ENCODE measurements at regions not wholly inside any gene's neighbourhood (a gene's known extent, or its start where the extent isn't known, plus 50 kb on each side); places are given as distances from the start of the nearest gene placed in this dataset.

DNA sequence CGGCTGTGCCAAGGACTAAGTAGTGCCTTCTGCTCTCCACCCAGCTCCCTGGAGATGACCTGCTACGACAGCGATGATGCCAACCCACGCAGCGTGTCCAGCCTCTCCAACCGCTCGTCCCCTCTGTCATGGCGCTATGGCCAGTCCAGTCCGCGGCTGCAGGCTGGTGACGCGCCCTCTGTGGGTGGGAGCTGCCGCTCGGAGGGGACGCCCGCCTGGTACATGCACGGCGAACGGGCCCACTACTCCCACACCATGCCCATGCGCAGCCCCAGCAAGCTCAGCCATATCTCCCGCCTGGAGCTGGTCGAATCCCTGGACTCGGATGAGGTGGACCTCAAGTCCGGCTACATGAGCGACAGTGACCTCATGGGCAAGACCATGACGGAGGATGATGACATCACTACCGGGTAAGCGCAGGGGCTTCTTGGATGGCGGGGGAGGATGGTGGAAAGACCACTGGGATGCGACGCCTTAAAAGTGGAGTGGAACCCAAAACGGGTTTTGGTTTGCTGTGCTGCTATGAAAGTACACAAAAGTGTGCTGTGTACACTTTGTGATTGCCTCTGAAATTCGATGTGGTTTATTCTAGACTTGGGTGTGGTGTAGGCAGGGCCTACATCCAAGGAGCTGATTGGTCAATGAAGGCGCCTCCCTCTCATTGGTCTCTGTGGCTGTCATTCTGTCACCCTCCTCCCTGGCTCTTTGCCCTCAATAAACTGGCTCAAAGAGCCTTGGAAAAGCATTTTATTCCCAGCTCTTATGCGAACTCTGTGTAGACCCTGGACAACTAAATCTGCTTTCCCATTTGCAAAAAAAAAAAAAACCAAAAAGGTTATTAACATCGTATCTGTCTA is 110.4 kb upstream of the IPO9 start:
- Histone ChIP-seq H3K27ac (ENCODE audit: low read depth, low read length) (no peak overlapping the region), H3K9ac (ENCODE audit: low read depth in 1 of 2, low read length in 2 of 2) (no peak overlapping the region), H3K27me3 (ENCODE audit: control insufficient read depth in 1 of 2, insufficient read depth in 2 of 2, low read length in 2 of 2) (no peaks in the 10 kb centered on the region), H3K36me3 (ENCODE audit: control insufficient read depth in 1 of 2, insufficient read depth in 2 of 2, low read length in 2 of 2) (no peaks in the 10 kb centered on the region), H3K4me1 (ENCODE audit: control insufficient read depth in 1 of 2, insufficient read depth in 2 of 2, low read length in 2 of 2) (peaks cover 36 to 47% of the 10 kb centered on the region in 2 donors), H3K4me3 (ENCODE audit: low read depth in 1 of 2, low read length in 2 of 2) (no peak overlapping the region), H3K9me3 (ENCODE audit: control insufficient read depth in 1 of 2, low read length in 2 of 2) (no peaks in the 10 kb centered on the region)

DNA sequence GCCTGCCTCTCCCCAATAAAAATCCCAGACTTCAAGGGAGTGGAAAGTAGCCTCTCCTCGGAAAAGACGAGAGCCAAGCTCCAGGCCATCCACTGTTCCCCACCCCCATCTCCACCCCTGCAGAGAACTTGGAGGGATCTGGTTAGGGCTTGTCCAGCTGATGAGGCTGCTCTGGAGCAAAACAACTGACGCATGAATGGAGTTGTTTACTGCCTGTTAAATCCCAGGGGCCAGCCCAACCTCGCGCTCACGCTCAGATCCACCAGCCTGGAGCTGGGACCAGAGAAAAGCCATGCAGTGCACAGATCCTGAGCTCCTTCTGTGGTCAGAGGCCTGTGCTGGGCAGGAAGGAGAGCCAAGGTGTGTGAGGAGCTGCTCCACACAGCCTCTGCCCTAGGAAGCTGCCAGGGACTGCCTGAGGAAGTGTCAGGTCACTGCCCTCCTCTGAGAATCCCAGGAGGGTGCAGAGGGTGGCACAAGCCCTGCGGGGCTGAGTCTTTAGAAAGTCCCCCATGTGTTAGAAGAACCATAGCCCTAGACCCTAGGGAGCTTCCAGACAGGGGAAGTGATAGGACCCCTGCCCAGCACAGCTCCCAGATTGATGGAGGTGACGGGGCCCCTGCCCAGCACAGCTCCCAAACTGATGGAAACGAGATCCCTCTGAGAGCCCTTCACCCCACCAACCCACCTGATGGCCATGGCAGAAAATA is 109.0 kb upstream of the IPO9 start:
- no peak overlapping the region for H3K4me3 ChIP-seq (ENCODE audit: low read depth in 1 of 2, low read length in 2 of 2)
- no peaks in the 10 kb centered on the region for H3K27me3 ChIP-seq (ENCODE audit: control insufficient read depth in 1 of 2, insufficient read depth in 2 of 2, low read length in 2 of 2)
- peak overlapping the region; percentile 63 for H3K27ac ChIP-seq (ENCODE audit: low read depth, low read length)
- H3K9ac ChIP-seq (ENCODE audit: low read depth in 1 of 2, low read length in 2 of 2): no peak overlapping the region
- H3K9me3 ChIP-seq (ENCODE audit: control insufficient read depth in 1 of 2, low read length in 2 of 2): no peaks in the 10 kb centered on the region
- peaks cover 25 to 33% of the 10 kb centered on the region in 2 donors for H3K4me1 ChIP-seq (ENCODE audit: control insufficient read depth in 1 of 2, insufficient read depth in 2 of 2, low read length in 2 of 2)
- no peaks in the 10 kb centered on the region for H3K36me3 ChIP-seq (ENCODE audit: control insufficient read depth in 1 of 2, insufficient read depth in 2 of 2, low read length in 2 of 2)

DNA sequence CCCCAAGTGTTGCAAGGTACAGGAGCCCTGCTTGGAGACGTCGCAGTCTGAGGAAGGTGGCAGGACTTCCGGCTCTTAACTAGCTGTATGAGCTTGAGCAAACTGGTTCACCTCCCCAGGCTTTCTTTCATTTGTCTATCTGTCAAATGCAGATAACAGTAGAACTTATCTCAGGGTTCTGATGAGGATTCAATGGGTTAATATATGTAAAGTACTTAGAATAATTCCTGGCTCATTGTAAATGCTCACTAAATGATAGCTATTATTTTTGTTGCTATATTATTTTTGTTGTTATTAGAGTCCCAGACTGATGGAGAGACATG is 108.5 kb upstream of the IPO9 start:
- no peaks in the 10 kb centered on the region for H3K36me3 ChIP-seq (ENCODE audit: control insufficient read depth in 1 of 2, insufficient read depth in 2 of 2, low read length in 2 of 2)
- H3K27me3 ChIP-seq (ENCODE audit: control insufficient read depth in 1 of 2, insufficient read depth in 2 of 2, low read length in 2 of 2): no peaks in the 10 kb centered on the region
- H3K9me3 ChIP-seq (ENCODE audit: control insufficient read depth in 1 of 2, low read length in 2 of 2): no peaks in the 10 kb centered on the region
- H3K4me1 ChIP-seq (ENCODE audit: control insufficient read depth in 1 of 2, insufficient read depth in 2 of 2, low read length in 2 of 2): peaks cover 23 to 30% of the 10 kb centered on the region in 2 donors
- peak overlapping the region; percentile 63 for H3K27ac ChIP-seq (ENCODE audit: low read depth, low read length)
- H3K9ac ChIP-seq (ENCODE audit: low read depth in 1 of 2, low read length in 2 of 2): no peak overlapping the region
- H3K4me3 ChIP-seq (ENCODE audit: low read depth in 1 of 2, low read length in 2 of 2): no peak overlapping the region

DNA sequence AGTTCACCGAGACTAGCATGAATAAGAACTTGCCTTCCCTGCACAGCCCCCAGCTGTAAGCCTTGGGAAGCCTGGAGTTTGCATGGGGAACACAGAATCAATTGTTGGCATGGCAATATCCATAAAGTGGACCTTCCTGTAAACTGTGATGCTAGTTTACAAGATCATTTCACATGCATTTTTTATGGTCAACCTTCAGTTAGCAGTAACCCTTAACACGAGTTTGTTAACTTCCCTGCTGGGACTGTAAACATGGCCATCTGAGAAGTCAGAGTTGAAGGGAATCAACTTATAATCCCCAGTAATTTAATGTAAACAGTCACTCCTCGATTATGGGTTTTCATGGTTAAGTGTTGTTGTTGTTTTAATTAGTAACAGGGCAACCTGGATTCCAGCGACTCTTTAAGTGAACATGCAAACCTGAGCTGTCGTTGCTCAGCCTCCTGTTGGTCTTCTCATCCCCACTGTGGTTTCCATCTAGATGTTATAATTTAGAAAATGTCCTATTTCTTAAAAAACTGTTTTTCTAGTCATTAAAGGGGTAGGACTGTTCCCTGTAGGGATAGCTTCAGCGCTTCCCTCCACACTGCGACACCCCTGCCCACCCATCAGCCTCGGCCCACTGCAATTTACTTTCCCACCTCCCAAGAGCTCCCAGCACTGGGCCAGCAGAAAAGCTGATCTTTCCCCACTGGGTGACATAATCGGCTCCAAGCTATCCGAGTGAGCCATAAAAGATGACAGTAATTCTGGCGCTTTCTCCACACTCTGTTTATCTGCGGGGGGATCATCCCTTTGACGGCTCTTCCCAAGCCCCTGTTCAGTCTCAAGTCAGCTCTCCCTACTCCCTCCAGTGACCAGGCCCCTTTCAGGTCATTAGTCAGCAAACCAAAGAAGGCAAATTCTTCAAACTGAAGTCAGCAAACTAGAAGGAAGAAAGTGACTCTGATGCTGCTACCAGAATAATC is 107.6 kb upstream of the IPO9 start:
- H3K27ac ChIP-seq (ENCODE audit: low read depth, low read length): peak overlapping the region; percentile 34
- H3K4me3 ChIP-seq (ENCODE audit: low read depth in 1 of 2, low read length in 2 of 2): no peak overlapping the region
- no peaks in the 10 kb centered on the region for H3K36me3 ChIP-seq (ENCODE audit: control insufficient read depth in 1 of 2, insufficient read depth in 2 of 2, low read length in 2 of 2)
- H3K9me3 ChIP-seq (ENCODE audit: control insufficient read depth in 1 of 2, low read length in 2 of 2): no peaks in the 10 kb centered on the region
- H3K4me1 ChIP-seq (ENCODE audit: control insufficient read depth in 1 of 2, insufficient read depth in 2 of 2, low read length in 2 of 2): peaks cover 18 to 21% of the 10 kb centered on the region in 2 donors
- H3K27me3 ChIP-seq (ENCODE audit: control insufficient read depth in 1 of 2, insufficient read depth in 2 of 2, low read length in 2 of 2): no peaks in the 10 kb centered on the region
- H3K9ac ChIP-seq (ENCODE audit: low read depth in 1 of 2, low read length in 2 of 2): peak overlapping the region in 1 of 2 donors; percentile 11

DNA sequence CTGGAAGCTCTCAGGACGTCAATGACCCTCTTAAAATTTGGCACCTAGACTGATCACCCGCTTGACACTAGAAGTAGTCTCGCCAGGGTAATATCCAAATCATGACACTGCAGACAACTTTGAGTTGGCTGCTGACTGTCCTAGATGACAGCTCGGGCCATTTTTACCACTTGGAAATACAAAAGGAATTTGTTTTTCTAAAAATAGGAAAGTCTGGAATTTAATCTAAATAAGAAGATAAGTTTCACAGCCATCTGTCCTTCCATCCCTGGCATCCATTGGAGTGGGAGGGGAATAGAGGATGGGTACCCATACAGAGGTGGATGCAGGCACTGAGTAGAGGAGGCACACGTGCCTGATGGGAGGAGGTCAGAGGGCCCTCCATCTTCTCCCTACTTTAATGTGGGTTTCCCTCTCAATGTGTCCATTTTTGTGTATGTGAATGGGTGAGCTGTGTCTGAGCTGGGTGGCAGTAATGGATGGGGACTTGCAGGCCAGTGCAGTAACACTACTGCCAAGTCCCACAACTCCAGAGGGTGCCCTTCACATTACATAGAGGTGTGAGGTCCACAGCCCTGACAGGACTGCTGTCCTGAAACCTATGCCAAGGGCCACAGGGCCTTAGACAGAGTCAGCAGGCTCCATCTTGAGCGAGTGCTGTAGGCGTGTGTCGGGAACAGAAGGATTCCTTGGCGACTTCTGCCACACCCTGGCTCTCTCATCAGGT is 104.8 kb upstream of the IPO9 start:
- no peaks in the 10 kb centered on the region for H3K27me3 ChIP-seq (ENCODE audit: control insufficient read depth in 1 of 2, insufficient read depth in 2 of 2, low read length in 2 of 2)
- H3K4me3 ChIP-seq (ENCODE audit: low read depth in 1 of 2, low read length in 2 of 2): no peak overlapping the region
- H3K9me3 ChIP-seq (ENCODE audit: control insufficient read depth in 1 of 2, low read length in 2 of 2): no peaks in the 10 kb centered on the region
- no peak overlapping the region for H3K9ac ChIP-seq (ENCODE audit: low read depth in 1 of 2, low read length in 2 of 2)
- H3K27ac ChIP-seq (ENCODE audit: low read depth, low read length): no peak overlapping the region
- peaks cover 16% of the 10 kb centered on the region in 2 donors for H3K4me1 ChIP-seq (ENCODE audit: control insufficient read depth in 1 of 2, insufficient read depth in 2 of 2, low read length in 2 of 2)
- no peaks in the 10 kb centered on the region for H3K36me3 ChIP-seq (ENCODE audit: control insufficient read depth in 1 of 2, insufficient read depth in 2 of 2, low read length in 2 of 2)

DNA sequence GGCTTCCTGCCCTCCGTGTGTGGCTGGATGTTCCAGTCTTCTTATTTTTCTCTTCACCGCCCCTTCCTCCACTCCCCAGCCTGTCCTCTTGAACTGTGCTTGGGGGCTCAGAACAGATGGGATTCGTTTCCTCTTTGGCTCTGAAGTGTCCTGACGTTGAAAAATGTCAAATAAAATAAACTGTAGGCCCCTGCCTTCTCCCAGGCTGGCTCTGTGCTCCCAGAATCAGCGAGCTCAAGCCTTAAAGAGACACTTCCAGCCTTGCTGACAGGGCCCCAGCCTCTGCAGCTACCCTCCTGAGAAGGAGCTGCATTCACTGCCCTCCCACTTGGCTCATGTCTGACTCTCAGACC is 104.2 kb upstream of the IPO9 start:
- no peak overlapping the region for H3K27ac ChIP-seq (ENCODE audit: low read depth, low read length)
- H3K4me3 ChIP-seq (ENCODE audit: low read depth in 1 of 2, low read length in 2 of 2): no peak overlapping the region
- H3K27me3 ChIP-seq (ENCODE audit: control insufficient read depth in 1 of 2, insufficient read depth in 2 of 2, low read length in 2 of 2): no peaks in the 10 kb centered on the region
- H3K9ac ChIP-seq (ENCODE audit: low read depth in 1 of 2, low read length in 2 of 2): no peak overlapping the region
- no peaks in the 10 kb centered on the region for H3K36me3 ChIP-seq (ENCODE audit: control insufficient read depth in 1 of 2, insufficient read depth in 2 of 2, low read length in 2 of 2)
- H3K9me3 ChIP-seq (ENCODE audit: control insufficient read depth in 1 of 2, low read length in 2 of 2): no peaks in the 10 kb centered on the region
- H3K4me1 ChIP-seq (ENCODE audit: control insufficient read depth in 1 of 2, insufficient read depth in 2 of 2, low read length in 2 of 2): peaks cover 12 to 16% of the 10 kb centered on the region in 2 donors

DNA sequence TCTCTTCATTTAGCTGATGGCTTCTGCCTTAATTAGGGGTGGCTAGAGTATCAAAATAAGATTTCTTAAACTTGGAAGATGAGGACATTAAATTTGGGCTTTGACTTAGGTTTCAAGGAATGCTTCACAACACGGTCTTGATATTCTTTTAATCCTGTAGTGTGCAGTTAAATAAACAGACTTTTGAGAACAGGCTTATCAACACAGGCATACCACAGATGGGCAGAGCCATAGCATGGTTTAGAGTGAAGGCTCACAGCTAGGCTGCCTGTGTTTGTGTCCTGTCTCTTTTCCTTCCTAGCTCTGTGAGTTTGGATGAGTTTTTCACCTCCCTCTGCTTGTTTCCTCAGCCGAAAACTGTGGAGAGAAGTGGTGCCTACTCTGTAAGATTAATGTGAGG is 102.3 kb upstream of the IPO9 start:
- H3K27ac ChIP-seq (ENCODE audit: low read depth, low read length): no peak overlapping the region
- no peak overlapping the region for H3K9ac ChIP-seq (ENCODE audit: low read depth in 1 of 2, low read length in 2 of 2)
- no peaks in the 10 kb centered on the region for H3K27me3 ChIP-seq (ENCODE audit: control insufficient read depth in 1 of 2, insufficient read depth in 2 of 2, low read length in 2 of 2)
- no peaks in the 10 kb centered on the region for H3K36me3 ChIP-seq (ENCODE audit: control insufficient read depth in 1 of 2, insufficient read depth in 2 of 2, low read length in 2 of 2)
- H3K4me1 ChIP-seq (ENCODE audit: control insufficient read depth in 1 of 2, insufficient read depth in 2 of 2, low read length in 2 of 2): peaks cover 0 to 2% of the 10 kb centered on the region in 2 donors
- no peaks in the 10 kb centered on the region for H3K9me3 ChIP-seq (ENCODE audit: control insufficient read depth in 1 of 2, low read length in 2 of 2)
- no peak overlapping the region for H3K4me3 ChIP-seq (ENCODE audit: low read depth in 1 of 2, low read length in 2 of 2)

DNA sequence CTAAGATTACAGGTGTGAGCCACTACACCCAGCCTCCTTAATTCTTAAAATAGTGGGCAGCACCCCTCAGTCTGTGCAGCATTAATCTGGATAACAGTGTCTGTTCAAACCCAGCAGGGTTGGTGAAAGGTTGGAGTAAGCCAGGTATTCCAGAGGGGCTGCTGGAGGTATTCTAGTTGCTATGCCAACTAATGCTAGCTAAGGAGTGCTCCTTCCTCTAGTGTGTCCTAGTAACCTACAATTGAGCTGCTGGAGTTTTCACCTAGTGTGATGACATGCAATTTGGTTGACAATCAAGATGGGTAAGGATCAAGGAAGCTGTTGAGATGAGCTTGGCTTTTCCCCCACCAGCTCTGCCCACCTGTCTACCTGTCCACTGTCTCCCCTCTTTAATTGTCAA is 100.2 kb upstream of the IPO9 start:
- Histone ChIP-seq H3K9me3 (ENCODE audit: control insufficient read depth in 1 of 2, low read length in 2 of 2) (no peaks in the 10 kb centered on the region), H3K4me1 (ENCODE audit: control insufficient read depth in 1 of 2, insufficient read depth in 2 of 2, low read length in 2 of 2) (no peaks in the 10 kb centered on the region), H3K4me3 (ENCODE audit: low read depth in 1 of 2, low read length in 2 of 2) (no peak overlapping the region), H3K27ac (ENCODE audit: low read depth, low read length) (no peak overlapping the region), H3K9ac (ENCODE audit: low read depth in 1 of 2, low read length in 2 of 2) (no peak overlapping the region), H3K27me3 (ENCODE audit: control insufficient read depth in 1 of 2, insufficient read depth in 2 of 2, low read length in 2 of 2) (no peaks in the 10 kb centered on the region), H3K36me3 (ENCODE audit: control insufficient read depth in 1 of 2, insufficient read depth in 2 of 2, low read length in 2 of 2) (no peaks in the 10 kb centered on the region)

DNA sequence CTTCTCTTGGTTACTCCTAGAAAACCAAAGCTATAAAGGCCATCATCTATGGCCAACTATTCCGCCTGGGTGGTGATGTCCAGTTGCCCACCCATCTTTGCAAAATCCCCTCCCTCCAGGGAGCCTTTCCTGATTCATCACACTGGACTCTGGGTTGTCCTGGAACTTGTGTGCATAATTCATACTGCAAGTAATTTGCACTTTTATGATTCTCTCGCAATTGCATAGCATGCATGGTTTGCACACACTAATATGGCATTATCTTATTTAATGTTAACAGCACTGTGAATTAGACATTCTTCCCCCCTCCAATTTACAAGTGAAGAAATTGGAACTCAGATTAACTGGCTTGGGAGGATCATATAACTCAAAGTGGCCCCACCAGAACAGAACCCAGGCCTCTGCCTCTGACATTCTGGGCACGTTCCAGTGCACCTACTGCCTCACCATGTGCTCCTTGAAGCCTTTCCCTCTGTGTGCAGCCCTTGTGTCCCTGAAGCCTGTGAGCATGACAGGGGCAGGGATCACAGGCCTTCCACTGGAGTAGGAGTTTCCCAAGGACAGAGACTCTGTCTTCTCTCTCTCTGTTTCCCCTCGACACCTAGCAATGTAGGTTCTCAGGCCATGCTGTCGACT is 98.9 kb upstream of the IPO9 start:
- Histone ChIP-seq H3K27ac (ENCODE audit: low read depth, low read length) (no peak overlapping the region), H3K4me3 (ENCODE audit: low read depth in 1 of 2, low read length in 2 of 2) (no peak overlapping the region), H3K4me1 (ENCODE audit: control insufficient read depth in 1 of 2, insufficient read depth in 2 of 2, low read length in 2 of 2) (no peaks in the 10 kb centered on the region), H3K9me3 (ENCODE audit: control insufficient read depth in 1 of 2, low read length in 2 of 2) (no peaks in the 10 kb centered on the region), H3K9ac (ENCODE audit: low read depth in 1 of 2, low read length in 2 of 2) (no peak overlapping the region), H3K27me3 (ENCODE audit: control insufficient read depth in 1 of 2, insufficient read depth in 2 of 2, low read length in 2 of 2) (no peaks in the 10 kb centered on the region), H3K36me3 (ENCODE audit: control insufficient read depth in 1 of 2, insufficient read depth in 2 of 2, low read length in 2 of 2) (no peaks in the 10 kb centered on the region)
